ENCODE measurements at regions not wholly inside any gene's neighbourhood (a gene's known extent, or its start where the extent isn't known, plus 50 kb on each side); places are given as distances from the start of the nearest gene placed in this dataset.

GRCh38 chr1:116853680-116854402 is 55.9 kb upstream of the PTGFRN start:
- Histone ChIP-seq H3K9me3 (replicated peaks; ENCODE audit: control insufficient read depth, insufficient read depth, low read length) (no peaks in the 10 kb centered on the region), H3K4me1 (ENCODE audit: control insufficient read depth, insufficient read depth, low read length) (0 out of 2 replicates have a peak, but pooled peaks cover 3% of the 10 kb centered on the region), H4K20me1 (ENCODE audit: control insufficient read depth, insufficient read depth) (no peaks in the 10 kb centered on the region), H3K9ac (ENCODE audit: control insufficient read depth, insufficient read depth, low read length) (no peak overlapping the region), H3K36me3 (ENCODE audit: control insufficient read depth in 2 of 2, insufficient read depth in 2 of 2, low read length in 1 of 2) (no peaks in the 10 kb centered on the region), H3K27ac (ENCODE audit: control insufficient read depth, insufficient read depth) (no peak overlapping the region), H3K27me3 (replicated peaks in 1 of 2; ENCODE audit: control insufficient read depth in 2 of 2, insufficient read depth in 2 of 2, low read length in 1 of 2) (no peaks in the 10 kb centered on the region), H3K79me2 (ENCODE audit: control insufficient read depth, insufficient read depth, low read length) (no peaks in the 10 kb centered on the region), H3K4me3 (no peak overlapping the region), H2AFZ (ENCODE audit: control insufficient read depth, low read depth, low read length) (peak overlapping the region; percentile 70; the same call in 1 of the 2 replicates), H3K4me2 (ENCODE audit: control insufficient read depth, insufficient read depth) (no peak overlapping the region)
- ChIA-PET SMC1A (ENCODE audit: uncharacterized antibody, unreplicated experiment) (interaction anchor here (0.7 to 7.0 kb wide), 27 partner anchors 12 to 206 kb away, joined by 3 to 122 read pairs (median 5); partner anchors contain the start of genes CD101 and TTF2), CTCF (interaction anchor here (0.6 to 1.7 kb wide), 20 partner anchors 23 to 206 kb away, joined by 3 to 15 read pairs (median 4); partner anchors contain the start of gene TTF2), RAD21 (ENCODE audit: unreplicated experiment) (interaction anchor here (0.6 to 2.1 kb wide), 24 partner anchors 12 to 400 kb away, joined by 3 to 15 read pairs (median 4); no protein-coding TSS in a partner anchor), POLR2A (interaction anchor here (0.6 to 1.5 kb wide), 10 partner anchors 10 to 208 kb away, joined by 3 to 9 read pairs (median 4); partner anchors contain the start of gene TTF2)
- FAIRE-seq, result no peak
- intact Hi-C loops (cut with micrococcal nuclease; ENCODE audit: unreplicated experiment) (no loop called here), in situ Hi-C loops (cut with MboI) (no loop called here)
- 7% methylated on average over 4 of the region's 4 CpGs for WGBS (ENCODE audit: insufficient coverage, insufficient replicate concordance, low lambda C conversion rate, missing lambda C conversion rate)
- BruUV-seq (replicated peaks), result no TSS peak
- no peak for DNase-seq (ENCODE audit: low read depth, low spot score)
- peak; percentile 81 for ATAC-seq
- TF ChIP-seq FOXK2 (IDR thresholded peaks at IDR 0.05) (no peak), IKZF2 (IDR thresholded peaks at IDR 0.05) (no peak), MAX (IDR thresholded peaks at IDR 0.05; ENCODE audit: low read depth, low read length) (no peak), MEF2B (IDR thresholded peaks at IDR 0.05; ENCODE audit: partially characterized antibody, poor library complexity, severe bottlenecking) (no peak), CUX1 (IDR thresholded peaks at IDR 0.05; ENCODE audit: insufficient replicate concordance, low read depth, low read length) (no peak), FOS (IDR thresholded peaks at IDR 0.05; ENCODE audit: borderline replicate concordance, extremely low read depth, insufficient read length) (no peak), POLR2AphosphoS2 (IDR thresholded peaks at IDR 0.05; ENCODE audit: low read depth, low read length) (no peak), MTA2 (IDR thresholded peaks at IDR 0.05; ENCODE audit: low read depth) (no peak), YBX1 (IDR thresholded peaks at IDR 0.05) (no peak), KDM1A (IDR thresholded peaks at IDR 0.05; ENCODE audit: borderline replicate concordance) (no peak), ZNF592 (IDR thresholded peaks at IDR 0.05) (no peak), RUNX3 (IDR thresholded peaks at IDR 0.05; ENCODE audit: low read length) (0 out of 2 replicates have a peak, but pooled peaks have one; percentile 11)

Data from GM12878 (cell line).